ENCODE measurements at regions not wholly inside any gene's neighbourhood (a gene's known extent, or its start where the extent isn't known, plus 50 kb on each side); places are given as distances from the start of the nearest gene placed in this dataset.

GRCh38 chr5:91221917-91222316, 161.2 kb downstream of the ARRDC3 start:
- DNase-seq (ENCODE audit: low read depth in 1 of 2, low spot score in 2 of 2) = no peak
- no peaks in the 10 kb centered on the region for H3K27me3 ChIP-seq (replicated peaks)
- H3K4me3 ChIP-seq = no peak overlapping the region
- peaks cover 4% of the 10 kb centered on the region; the same call in 1 of the 2 replicates for H3K4me1 ChIP-seq (replicated peaks)
- H3K9me3 ChIP-seq (replicated peaks) = no peaks in the 10 kb centered on the region
- H3K27ac ChIP-seq = no peak overlapping the region
- H3K36me3 ChIP-seq = no peaks in the 10 kb centered on the region

GRCh38 chr5:91219803-91220371, 163.2 kb downstream of the ARRDC3 start:
- Histone ChIP-seq H3K9me3 (replicated peaks) (no peaks in the 10 kb centered on the region), H3K27ac (no peak overlapping the region), H3K36me3 (no peaks in the 10 kb centered on the region), H3K27me3 (replicated peaks) (no peaks in the 10 kb centered on the region), H3K4me1 (replicated peaks) (peaks cover 4% of the 10 kb centered on the region; the same call in 1 of the 2 replicates), H3K4me3 (no peak overlapping the region)
- DNase-seq (ENCODE audit: low read depth in 1 of 2, low spot score in 2 of 2) = no peak

GRCh38 chr5:91219091-91219802, 163.9 kb downstream of the ARRDC3 start:
- Histone ChIP-seq H3K36me3 (no peaks in the 10 kb centered on the region), H3K27ac (no peak overlapping the region), H3K4me3 (no peak overlapping the region), H3K4me1 (replicated peaks) (peaks cover 4% of the 10 kb centered on the region; the same call in 1 of the 2 replicates), H3K9me3 (replicated peaks) (no peaks in the 10 kb centered on the region), H3K27me3 (replicated peaks) (no peaks in the 10 kb centered on the region)
- no peak for DNase-seq (ENCODE audit: low read depth in 1 of 2, low spot score in 2 of 2)

- Histone ChIP-seq H3K4me3 (no peak overlapping the region), H3K27ac (no peak overlapping the region), H3K4me1 (replicated peaks) (peaks cover 9% of the 10 kb centered on the region), H3K27me3 (replicated peaks) (no peaks in the 10 kb centered on the region), H3K9me3 (replicated peaks) (no peaks in the 10 kb centered on the region), H3K36me3 (no peaks in the 10 kb centered on the region)
- DNase-seq (ENCODE audit: low read depth in 1 of 2, low spot score in 2 of 2) = no peak
These were observed 165.3 kb downstream of the ARRDC3 start for GRCh38 chr5:91217859-91218258.

GRCh38 chr5:91214571-91214970, 168.5 kb downstream of the ARRDC3 start:
- no peak overlapping the region for H3K4me3 ChIP-seq
- H3K27me3 ChIP-seq (replicated peaks) = no peaks in the 10 kb centered on the region
- DNase-seq (ENCODE audit: low read depth in 1 of 2, low spot score in 2 of 2) = no peak
- H3K36me3 ChIP-seq = no peaks in the 10 kb centered on the region
- no peaks in the 10 kb centered on the region for H3K9me3 ChIP-seq (replicated peaks)
- peaks cover 18% of the 10 kb centered on the region for H3K4me1 ChIP-seq (replicated peaks)
- H3K27ac ChIP-seq = no peak overlapping the region

All from SJSA1 (cell line).